Suprapubic skin (tissue), 4 donors: ENCODE measurements at regions not wholly inside any gene's neighbourhood (a gene's known extent, or its start where the extent isn't known, plus 50 kb on each side); places are given as distances from the start of the nearest gene placed in this dataset.
"Not testable (repeated sequence)": the region's sequence is repeated elsewhere in the genome, so short reads cannot be mapped to it uniquely, and the experiment has no call there.

ENCODE experiments used
- DNase-seq, 2 donors: peaks; one replicate each; pipeline ENCODE4 v3.0.0-alpha.2; 2019; ENCODE audit warnings: low spot score in 2 of 2
- H3K27ac ChIP-seq: fragments of 200-600 bp; sonication (generic); one replicate; pipeline ENCODE4 v1.5.1; 2019
- H3K27me3 ChIP-seq: fragments of 200-600 bp; sonication (generic); one replicate; pipeline ENCODE4 v1.5.1; 2019
- H3K36me3 ChIP-seq: fragments of 200-600 bp; sonication (generic); one replicate; pipeline ENCODE4 v1.5.1; 2019
- H3K4me1 ChIP-seq: fragments of 200-600 bp; sonication (generic); one replicate; pipeline ENCODE4 v1.5.1; 2019
- H3K4me3 ChIP-seq: fragments of 200-600 bp; sonication (generic); one replicate; pipeline ENCODE4 v1.5.1; 2019; ENCODE audit warnings: mild to moderate bottlenecking
- H3K9me3 ChIP-seq: fragments of 200-600 bp; sonication (generic); one replicate; pipeline ENCODE4 v1.5.1; 2019
- EP300 ChIP-seq: sonication (generic); formaldehyde crosslinking; IDR thresholded peaks from one replicate; pipeline ENCODE4 v1.6.1; 2017; ENCODE audit warnings: antibody characterized with exemption
- POLR2A ChIP-seq, 2 donors: fragments of 450-650 bp; IDR thresholded peaks; one replicate each; pipeline ENCODE4 v1.6.1; 2017; ENCODE audit warnings: antibody characterized with exemption in 2 of 2, mild to moderate bottlenecking in 2 of 2, moderate library complexity in 2 of 2
- POLR2AphosphoS5 ChIP-seq, 3 donors: sonication (generic); formaldehyde crosslinking; IDR thresholded peaks; one replicate each; pipeline ENCODE4 v1.6.1; 2017; ENCODE audit warnings: antibody characterized with exemption in 3 of 3
- WGBS: methylation state at CpG from one replicate; pipeline ENCODE4 v1.1.5; 2018; 5-methylcytosine and 5-hydroxymethylcytosine counted together
- TF ChIP-seq, protein P1 (sequence below), 2 donors: fragments of 200-600 bp in 1 of 2; fragments of 450-650 bp in 1 of 2; sonication (generic) in 1 of 2; IDR thresholded peaks; one replicate each; pipeline ENCODE4 v1.5.1; 2016 to 2019; ENCODE audit warnings: antibody characterized with exemption in 2 of 2, mild to moderate bottlenecking in 1 of 2, moderate library complexity in 1 of 2

DNA sequence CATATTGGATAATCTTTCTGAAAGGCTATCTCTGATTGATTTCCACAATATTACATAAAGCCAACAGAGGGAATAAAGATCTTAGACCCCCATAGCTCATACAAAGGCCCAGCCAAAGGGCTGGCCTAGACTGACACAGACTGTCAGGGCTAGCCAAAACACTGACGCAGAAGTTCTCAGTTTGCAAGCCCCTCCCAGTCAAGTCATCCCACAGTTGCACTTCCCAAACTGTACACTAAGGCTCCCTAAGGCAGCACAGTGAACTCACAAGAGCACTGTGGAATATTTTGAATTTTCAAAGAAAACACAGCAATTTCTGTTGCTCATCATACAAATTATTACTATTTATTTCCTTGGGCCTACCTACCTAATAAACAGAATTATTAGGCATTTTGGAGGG is 244.9 kb downstream of the SP3 start:
- TF ChIP-seq POLR2AphosphoS5 (IDR thresholded peaks at IDR 0.05) (no peak), EP300 (no peak), POLR2A (IDR thresholded peaks at IDR 0.05) (no peak)
- TF ChIP-seq, protein P1, sequence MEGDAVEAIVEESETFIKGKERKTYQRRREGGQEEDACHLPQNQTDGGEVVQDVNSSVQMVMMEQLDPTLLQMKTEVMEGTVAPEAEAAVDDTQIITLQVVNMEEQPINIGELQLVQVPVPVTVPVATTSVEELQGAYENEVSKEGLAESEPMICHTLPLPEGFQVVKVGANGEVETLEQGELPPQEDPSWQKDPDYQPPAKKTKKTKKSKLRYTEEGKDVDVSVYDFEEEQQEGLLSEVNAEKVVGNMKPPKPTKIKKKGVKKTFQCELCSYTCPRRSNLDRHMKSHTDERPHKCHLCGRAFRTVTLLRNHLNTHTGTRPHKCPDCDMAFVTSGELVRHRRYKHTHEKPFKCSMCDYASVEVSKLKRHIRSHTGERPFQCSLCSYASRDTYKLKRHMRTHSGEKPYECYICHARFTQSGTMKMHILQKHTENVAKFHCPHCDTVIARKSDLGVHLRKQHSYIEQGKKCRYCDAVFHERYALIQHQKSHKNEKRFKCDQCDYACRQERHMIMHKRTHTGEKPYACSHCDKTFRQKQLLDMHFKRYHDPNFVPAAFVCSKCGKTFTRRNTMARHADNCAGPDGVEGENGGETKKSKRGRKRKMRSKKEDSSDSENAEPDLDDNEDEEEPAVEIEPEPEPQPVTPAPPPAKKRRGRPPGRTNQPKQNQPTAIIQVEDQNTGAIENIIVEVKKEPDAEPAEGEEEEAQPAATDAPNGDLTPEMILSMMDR (IDR thresholded peaks at IDR 0.05) = no peak
- Histone ChIP-seq H3K4me1 (no peaks in the 10 kb centered on the region), H3K9me3 (no peaks in the 10 kb centered on the region), H3K4me3 (no peak overlapping the region), H3K27me3 (no peaks in the 10 kb centered on the region), H3K27ac (no peak overlapping the region), H3K36me3 (no peaks in the 10 kb centered on the region)
- 31% methylated on average over 1 of the region's 1 CpG for WGBS
- DNase-seq = no peak

DNA sequence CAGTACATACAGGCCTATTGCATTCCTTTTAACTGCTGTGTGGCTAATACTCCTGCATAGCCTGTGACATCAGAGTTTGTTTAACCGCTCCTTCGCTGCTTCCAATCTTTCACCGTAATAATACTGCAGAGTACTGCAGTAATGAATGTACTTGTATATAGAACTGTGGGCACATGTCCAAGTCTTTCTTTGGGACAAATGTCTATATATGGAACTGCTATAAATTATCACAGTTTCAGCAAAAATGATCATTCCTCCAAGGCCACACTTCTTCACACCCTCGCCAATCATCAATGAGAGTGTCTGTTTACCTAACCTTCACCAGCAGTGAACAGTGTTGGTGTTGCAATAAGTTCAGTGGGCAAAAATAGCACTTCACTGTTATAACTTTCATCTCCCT is 230.4 kb downstream of the SP3 start:
- H3K9me3 ChIP-seq = no peaks in the 10 kb centered on the region
- TF ChIP-seq POLR2A (IDR thresholded peaks at IDR 0.05) (no peak), EP300 (no peak), POLR2AphosphoS5 (IDR thresholded peaks at IDR 0.05) (no peak)
- TF ChIP-seq, protein P1 (IDR thresholded peaks at IDR 0.05) = no peak
- H3K4me1 ChIP-seq = no peaks in the 10 kb centered on the region
- no peaks in the 10 kb centered on the region for H3K36me3 ChIP-seq
- no peak for DNase-seq
- H3K27ac ChIP-seq = no peak overlapping the region
- H3K27me3 ChIP-seq = no peaks in the 10 kb centered on the region
- H3K4me3 ChIP-seq = no peak overlapping the region
- 85% methylated on average over 4 of the region's 4 CpGs for WGBS

DNA sequence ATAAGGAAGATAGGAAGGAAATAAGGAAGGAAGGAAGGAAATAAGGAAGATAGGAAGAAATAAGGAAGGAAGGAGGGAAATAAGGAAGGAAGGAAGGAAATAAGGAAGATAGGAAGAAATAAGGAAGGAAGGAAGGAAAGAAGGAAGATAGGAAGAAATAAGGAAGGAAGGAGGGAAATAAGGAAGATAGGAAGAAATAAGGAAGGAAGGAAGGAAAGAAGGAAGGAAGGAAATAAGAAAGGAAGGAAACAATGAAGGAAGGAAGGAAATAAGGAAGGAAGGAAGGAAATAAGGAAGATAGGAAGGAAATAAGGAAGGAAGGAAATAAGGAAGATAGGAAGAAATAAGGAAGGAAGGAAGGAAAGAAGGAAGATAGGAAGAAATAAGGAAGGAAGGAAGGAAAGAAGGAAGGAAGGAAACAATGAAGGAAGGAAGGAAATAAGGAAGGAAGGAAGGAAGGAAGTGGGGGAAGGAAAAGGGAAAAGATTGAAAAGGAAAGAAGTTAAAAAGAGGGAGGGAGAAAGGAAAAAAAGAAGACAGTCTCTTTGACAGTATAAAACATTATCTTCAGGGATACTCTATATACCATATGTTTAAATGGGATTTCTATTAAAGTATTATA is 227.1 kb downstream of the SP3 start:
- H3K4me1 ChIP-seq, H3K36me3 ChIP-seq, H3K4me3 ChIP-seq, DNase-seq, H3K27ac ChIP-seq, H3K9me3 ChIP-seq, H3K27me3 ChIP-seq: not testable (repeated sequence)

GRCh38 chr2:173739006-173739405 is 226.2 kb downstream of the SP3 start:
- no peaks in the 10 kb centered on the region for H3K9me3 ChIP-seq
- no peak for DNase-seq
- 48% methylated on average over 5 of the region's 5 CpGs for WGBS
- no peaks in the 10 kb centered on the region for H3K36me3 ChIP-seq
- no peaks in the 10 kb centered on the region for H3K4me1 ChIP-seq
- no peaks in the 10 kb centered on the region for H3K27me3 ChIP-seq
- no peak overlapping the region for H3K27ac ChIP-seq
- no peak overlapping the region for H3K4me3 ChIP-seq
- TF ChIP-seq POLR2A (IDR thresholded peaks at IDR 0.05) = no peak
- no peak for TF ChIP-seq POLR2AphosphoS5 (IDR thresholded peaks at IDR 0.05)
- TF ChIP-seq, protein P1 (IDR thresholded peaks at IDR 0.05) = no peak
- no peak for TF ChIP-seq EP300

- 80% methylated on average over 5 of the region's 5 CpGs for WGBS
- no peaks in the 10 kb centered on the region for H3K9me3 ChIP-seq
- H3K4me1 ChIP-seq = no peaks in the 10 kb centered on the region
- H3K36me3 ChIP-seq = no peaks in the 10 kb centered on the region
- H3K4me3 ChIP-seq = no peak overlapping the region
- no peak for DNase-seq
- no peaks in the 10 kb centered on the region for H3K27me3 ChIP-seq
- no peak overlapping the region for H3K27ac ChIP-seq
- TF ChIP-seq POLR2A (IDR thresholded peaks at IDR 0.05) = no peak
- TF ChIP-seq POLR2AphosphoS5 (IDR thresholded peaks at IDR 0.05) = no peak
- no peak for TF ChIP-seq EP300
- TF ChIP-seq, protein P1 (IDR thresholded peaks at IDR 0.05) = no peak
These were observed 224.5 kb downstream of the SP3 start for GRCh38 chr2:173740639-173741038.

DNA sequence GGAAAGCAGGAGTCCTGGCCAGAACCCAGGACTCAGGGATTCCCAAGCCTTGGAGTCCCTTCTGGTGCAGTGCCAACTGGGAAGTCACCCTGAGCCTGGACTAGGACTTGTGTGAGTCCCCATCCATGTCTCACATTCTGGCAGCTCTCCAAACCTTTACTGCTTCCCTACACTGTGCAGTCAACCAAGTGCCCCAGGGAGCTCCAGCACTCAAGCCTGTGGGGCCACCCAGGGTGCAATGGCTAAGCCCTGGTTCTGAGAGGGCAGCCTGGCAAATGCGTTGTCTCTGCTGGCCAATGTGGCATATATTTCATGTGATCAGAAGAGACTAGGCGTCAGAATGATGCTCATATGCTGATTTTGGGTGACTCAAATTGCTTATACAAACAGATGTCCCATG is 223.4 kb downstream of the SP3 start:
- TF ChIP-seq POLR2A (IDR thresholded peaks at IDR 0.05) (no peak), EP300 (no peak), POLR2AphosphoS5 (IDR thresholded peaks at IDR 0.05) (no peak)
- TF ChIP-seq, protein P1 (IDR thresholded peaks at IDR 0.05) = no peak
- no peak overlapping the region for H3K4me3 ChIP-seq
- no peak for DNase-seq
- no peaks in the 10 kb centered on the region for H3K9me3 ChIP-seq
- no peaks in the 10 kb centered on the region for H3K27me3 ChIP-seq
- H3K27ac ChIP-seq = no peak overlapping the region
- H3K36me3 ChIP-seq = no peaks in the 10 kb centered on the region
- 80% methylated on average over 2 of the region's 2 CpGs for WGBS
- H3K4me1 ChIP-seq = no peaks in the 10 kb centered on the region
